H1 (cell line): ENCODE measurements at regions not wholly inside any gene's neighbourhood (a gene's known extent, or its start where the extent isn't known, plus 50 kb on each side); places are given as distances from the start of the nearest gene placed in this dataset.
A peak's percentile ranks its signal among the peaks of the same experiment; 100 is the strongest.

Source experiments
- CTCF ChIA-PET: fragments of 300-600 bp; sonication (Branson Sonifier 250); formaldehyde crosslinking; loops from one replicate; lab custom pipeline; 2021; ENCODE audit not compliant: partially characterized antibody; lab: Charles Lee
- POLR2A ChIA-PET: fragments of 300-600 bp; sonication (Branson Sonifier 250); formaldehyde crosslinking; loops from one replicate; lab custom pipeline; 2021; ENCODE audit warnings: inconsistent platforms; ENCODE audit not compliant: partially characterized antibody; lab: Charles Lee
- DNase-seq, 2 experiments: peaks; one replicate each; pipeline versions ENCODE4 v3.0.0 to v3.0.0-alpha.2; 2010 to 2022; ENCODE audit warnings: low spot score in 2 of 2, low read depth in 1 of 2, mixed read lengths in 1 of 2
- FAIRE-seq: peaks from 2 replicates; lab custom pipeline; 2011; peaks lifted over from hg19 to GRCh38; lab: Jason Lieb, UNC
- H2AFZ ChIP-seq: 2 replicates; pipeline ENCODE4 v1.8.1; 2012; ENCODE audit warnings: low read length, inconsistent platforms
- H2AK5ac ChIP-seq: 2 replicates; pipeline ENCODE4 v1.6.1; 2013; ENCODE audit warnings: low read depth, low read length
- H2BK120ac ChIP-seq: replicated peaks from 2 replicates; pipeline ENCODE3; 2013; ENCODE audit warnings: low read depth, low read length, inconsistent platforms
- H2BK12ac ChIP-seq: 2 replicates; pipeline ENCODE4 v1.6.1; 2013; ENCODE audit warnings: low read depth, low read length
- H2BK15ac ChIP-seq: 2 replicates; pipeline ENCODE4 v1.6.1; 2013; ENCODE audit warnings: low read length
- H2BK20ac ChIP-seq: 2 replicates; pipeline ENCODE4 v1.6.1; 2013; ENCODE audit warnings: low read length
- H2BK5ac ChIP-seq: 2 replicates; pipeline ENCODE4 v1.6.1; 2013; ENCODE audit warnings: low read depth, low read length
- H3K14ac ChIP-seq: 2 replicates; pipeline ENCODE4 v1.6.1; 2013; ENCODE audit warnings: inconsistent platforms; ENCODE audit not compliant: insufficient read length
- H3K18ac ChIP-seq: 2 replicates; pipeline ENCODE4 v1.6.1; 2013; ENCODE audit warnings: low read length; ENCODE audit errors: extremely low read depth
- H3K23ac ChIP-seq: 2 replicates; pipeline ENCODE4 v1.6.1; 2013; ENCODE audit warnings: inconsistent platforms; ENCODE audit not compliant: insufficient read length
- H3K23me2 ChIP-seq: 2 replicates; pipeline ENCODE4 v1.6.1; 2013; ENCODE audit warnings: low read depth, low read length
- H3K27ac ChIP-seq: 2 replicates; pipeline ENCODE4 v1.6.1; 2011; ENCODE audit warnings: low read depth, low read length, inconsistent platforms
- H3K27me3 ChIP-seq, 4 experiments: replicated peaks in 1 of 4; 1 replicate in 1 of 4; 2 replicates in 3 of 4; pipeline versions ENCODE4 v1.6.1 to v1.8.1; 2011 to 2013; ENCODE audit warnings: low read length in 3 of 4, mild to moderate bottlenecking in 3 of 4, inconsistent platforms in 2 of 4, mixed read lengths in 2 of 4, moderate library complexity in 1 of 4; ENCODE audit not compliant: control insufficient read depth in 3 of 4, insufficient read depth in 3 of 4; ENCODE audit errors: extremely low read depth in 1 of 4
- H3K36me3 ChIP-seq, 4 experiments: 2 replicates each; pipeline versions ENCODE4 v1.6.1 to v1.8.1; 2011 to 2013; ENCODE audit warnings: mild to moderate bottlenecking in 4 of 4, low read length in 3 of 4, moderate library complexity in 2 of 4, control low read depth in 1 of 4, inconsistent platforms in 1 of 4; ENCODE audit not compliant: insufficient read depth in 4 of 4, control insufficient read depth in 2 of 4
- H3K4ac ChIP-seq: replicated peaks from 2 replicates; pipeline ENCODE3; 2013; ENCODE audit warnings: low read length, low read depth, mixed read lengths, inconsistent platforms; ENCODE audit not compliant: insufficient read length
- H3K4me1 ChIP-seq, 4 experiments: replicated peaks in 1 of 4; 1 replicate in 1 of 4; 2 replicates in 3 of 4; pipeline versions ENCODE4 v1.6.1 to v1.8.1; 2011 to 2013; ENCODE audit warnings: low read length in 3 of 4, inconsistent platforms in 2 of 4, mixed read lengths in 1 of 4; ENCODE audit not compliant: insufficient read depth in 4 of 4, control insufficient read depth in 3 of 4
- H3K4me2 ChIP-seq, 2 experiments: 2 replicates each; pipeline versions ENCODE4 v1.6.1 to v1.8.1; 2011 to 2013; ENCODE audit warnings: low read depth in 2 of 2, low read length in 2 of 2, control low read depth in 1 of 2, inconsistent platforms in 1 of 2, mild to moderate bottlenecking in 1 of 2; ENCODE audit not compliant: insufficient read depth in 1 of 2
- H3K4me3 ChIP-seq, 4 experiments: fragments of 200-600, 300-600 bp in 1 of 4; sonication (generic), shearing (Covaris generic), sonication (Bioruptor Twin) in 1 of 4; 2 replicates each; pipeline versions ENCODE4 v1.5.1 to v1.8.1; 2011 to 2016; ENCODE audit warnings: low read length in 4 of 4, low read depth in 3 of 4, control low read depth in 2 of 4, inconsistent platforms in 2 of 4, mild to moderate bottlenecking in 2 of 4, mixed read lengths in 1 of 4, moderate library complexity in 1 of 4; ENCODE audit not compliant: insufficient read depth in 2 of 4; ENCODE audit errors: extremely low read depth in 1 of 4
- H3K56ac ChIP-seq: replicated peaks from 2 replicates; pipeline ENCODE3; 2013; ENCODE audit warnings: low read depth, mild to moderate bottlenecking, mixed read lengths, low read length, inconsistent platforms; ENCODE audit not compliant: insufficient read length
- H3K79me1 ChIP-seq: 2 replicates; pipeline ENCODE4 v1.6.1; 2013; ENCODE audit warnings: low read depth, low read length, control low read depth
- H3K79me2 ChIP-seq, 2 experiments: 2 replicates each; pipeline versions ENCODE4 v1.6.1 to v1.8.1; 2012 to 2013; ENCODE audit warnings: low read length in 2 of 2, mild to moderate bottlenecking in 2 of 2, inconsistent platforms in 1 of 2; ENCODE audit not compliant: insufficient read depth in 2 of 2, control insufficient read depth in 1 of 2
- H3K9ac ChIP-seq, 4 experiments: replicated peaks in 1 of 4; 1 replicate in 1 of 4; 2 replicates in 3 of 4; pipeline versions ENCODE4 v1.6.1 to v1.8.1; 2011 to 2013; ENCODE audit warnings: low read depth in 3 of 4, low read length in 3 of 4, control low read depth in 2 of 4, mild to moderate bottlenecking in 2 of 4, moderate library complexity in 2 of 4, inconsistent platforms in 1 of 4; ENCODE audit errors: extremely low read depth in 1 of 4
- H3K9me3 ChIP-seq, 2 experiments: 2 replicates each; pipeline versions ENCODE4 v1.6.1 to v1.8.1; 2012 to 2013; ENCODE audit warnings: mild to moderate bottlenecking in 2 of 2, moderate library complexity in 2 of 2, control low read depth in 1 of 2, inconsistent platforms in 1 of 2, low read depth in 1 of 2, low read length in 1 of 2, mixed read lengths in 1 of 2; ENCODE audit not compliant: insufficient read depth in 2 of 2
- H4K20me1 ChIP-seq, 2 experiments: replicated peaks in 1 of 2; 2 replicates each; pipeline versions ENCODE3 to v1.8.1; 2011 to 2013; ENCODE audit warnings: inconsistent platforms in 2 of 2, low read length in 2 of 2, mild to moderate bottlenecking in 1 of 2; ENCODE audit not compliant: insufficient read depth in 2 of 2, control insufficient read depth in 1 of 2
- H4K5ac ChIP-seq: 2 replicates; pipeline ENCODE4 v1.6.1; 2013; ENCODE audit warnings: low read length, low read depth, mixed read lengths, inconsistent platforms; ENCODE audit not compliant: insufficient read length
- H4K8ac ChIP-seq: 2 replicates; pipeline ENCODE4 v1.8.0; 2013; ENCODE audit warnings: mild to moderate bottlenecking, moderate library complexity, low read length, inconsistent platforms; ENCODE audit not compliant: insufficient read depth; ENCODE audit errors: extremely low read depth
- H4K91ac ChIP-seq: replicated peaks from 2 replicates; pipeline ENCODE3; 2013; ENCODE audit warnings: low read length, mixed read lengths, inconsistent platforms; ENCODE audit not compliant: insufficient read length
- CTCF ChIP-seq, 3 experiments: IDR thresholded peaks; 1 replicate in 2 of 3; 2 replicates in 1 of 3; pipeline versions ENCODE4 v1.5.1 to v1.6.1; 2011; ENCODE audit warnings: low read length in 3 of 3, mild to moderate bottlenecking in 3 of 3, inconsistent platforms in 2 of 3, low read depth in 1 of 3, moderate library complexity in 1 of 3; ENCODE audit not compliant: insufficient read depth in 1 of 3; ENCODE audit errors: control extremely low read depth in 1 of 3
- EP300 ChIP-seq, 2 experiments: IDR thresholded peaks; 1 replicate in 1 of 2; 2 replicates in 1 of 2; pipeline ENCODE4 v1.6.1; 2011 to 2012; ENCODE audit warnings: low read depth in 2 of 2, low read length in 2 of 2, mild to moderate bottlenecking in 2 of 2, borderline replicate concordance in 1 of 2, inconsistent platforms in 1 of 2, moderate library complexity in 1 of 2
- GABPA ChIP-seq: IDR thresholded peaks from 2 replicates; pipeline ENCODE4 v1.6.1; 2011; ENCODE audit warnings: mild to moderate bottlenecking, low read length, moderate library complexity, borderline replicate concordance; ENCODE audit not compliant: insufficient read depth
- NRF1 ChIP-seq: IDR thresholded peaks from 2 replicates; pipeline ENCODE4 v1.6.1; 2011; ENCODE audit warnings: mild to moderate bottlenecking, low read depth, low read length, improper control_type of control experiment
- PHF8 ChIP-seq: fragments of 200-600 bp; sonication (generic); conservative IDR thresholded peaks from 2 replicates; pipeline ENCODE4 v1.7.1; 2012; ENCODE audit warnings: low read depth, mild to moderate bottlenecking, inconsistent platforms, low read length, moderate library complexity
- POU5F1 ChIP-seq: IDR thresholded peaks from 2 replicates; pipeline ENCODE4 v1.6.1; 2011; ENCODE audit warnings: low read depth, mild to moderate bottlenecking, low read length, moderate library complexity
- RBBP5 ChIP-seq: IDR thresholded peaks from 2 replicates; pipeline ENCODE4 v1.7.1; 2012; ENCODE audit warnings: low read depth, mild to moderate bottlenecking, inconsistent platforms, low read length, moderate library complexity, borderline replicate concordance
- RFX5 ChIP-seq: IDR thresholded peaks from 2 replicates; pipeline ENCODE4 v1.6.1; 2011; ENCODE audit warnings: low read depth, low read length, improper control_type of control experiment, borderline replicate concordance
- SP2 ChIP-seq: IDR thresholded peaks from 2 replicates; pipeline ENCODE4 v1.6.1; 2012; ENCODE audit warnings: mild to moderate bottlenecking, low read length, inconsistent platforms
- SP4 ChIP-seq: IDR thresholded peaks from 2 replicates; pipeline ENCODE4 v1.6.1; 2012; ENCODE audit warnings: low read length, inconsistent platforms
- TAF7 ChIP-seq: optimal IDR thresholded peaks from 2 replicates; pipeline ENCODE3; 2011; ENCODE audit warnings: low read depth, mild to moderate bottlenecking, inconsistent platforms, low read length, moderate library complexity, borderline replicate concordance
- TBP ChIP-seq: IDR thresholded peaks from 2 replicates; pipeline ENCODE4 v1.6.1; 2011; ENCODE audit warnings: low read depth, low read length, improper control_type of control experiment
- WGBS, 2 experiments: shearing (Covaris generic) in 1 of 2; methylation state at CpG; one replicate each; pipeline versions ENCODE4 v1.1.6 to v1.1.7; 2013 to 2015; ENCODE audit warnings: low lambda C conversion rate in 2 of 2, mixed read lengths in 2 of 2, inconsistent platforms in 1 of 2, low coverage in 1 of 2, missing lambda C conversion rate in 1 of 2; ENCODE audit not compliant: insufficient replicate concordance in 2 of 2, insufficient coverage in 1 of 2, insufficient read length in 1 of 2; ENCODE audit errors: extremely low coverage in 1 of 2, missing lambda C conversion rate in 1 of 2; 5-methylcytosine and 5-hydroxymethylcytosine counted together

DNA sequence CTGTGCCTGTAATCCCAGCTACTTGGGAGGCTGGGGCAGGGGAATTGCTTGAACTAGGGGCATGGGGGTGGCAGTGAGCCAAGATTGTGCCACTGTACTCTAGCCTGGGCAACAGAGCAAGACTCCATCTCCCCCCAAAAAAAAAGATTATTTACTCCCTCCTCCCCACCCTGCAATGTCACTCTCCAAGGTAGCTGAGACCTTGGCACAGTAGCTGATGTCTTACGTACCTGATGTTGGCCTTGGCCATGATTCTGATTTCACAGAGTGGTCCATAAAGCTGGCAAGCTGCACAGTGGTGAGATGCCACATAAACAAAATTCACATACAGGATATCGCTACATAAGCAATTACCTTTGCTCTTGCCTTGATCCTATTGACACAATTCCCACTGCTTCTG lies 108.5 kb downstream of the CAVIN4 start:
- Histone ChIP-seq H2BK5ac (no peak overlapping the region), H3K23me2 (no peaks in the 10 kb centered on the region), H3K18ac (no peak overlapping the region), H3K79me2 (no peaks in the 10 kb centered on the region), H2AK5ac (no peak overlapping the region), H3K4me3 (no peak overlapping the region), H4K91ac (peak overlapping the region; percentile 42), H2BK15ac (no peak overlapping the region), H3K27ac (no peak overlapping the region), H4K5ac (no peak overlapping the region), H2AFZ (no peak overlapping the region), H4K20me1 (no peaks in the 10 kb centered on the region), H3K9me3 (no peaks in the 10 kb centered on the region), H3K4me2 (no peak overlapping the region), H2BK20ac (no peak overlapping the region), H3K4ac (no peak overlapping the region), H3K79me1 (no peaks in the 10 kb centered on the region), H4K8ac (no peak overlapping the region), H3K27me3 (no peaks in the 10 kb centered on the region), H3K14ac (no peak overlapping the region), H2BK120ac (no peak overlapping the region), H3K4me1 (no peaks in the 10 kb centered on the region; a peak in 1 of 7 replicates), H3K56ac (no peak overlapping the region), H2BK12ac (no peak overlapping the region), H3K9ac (no peak overlapping the region), H3K36me3 (no peaks in the 10 kb centered on the region), H3K23ac (no peak overlapping the region)
- DNase-seq (no peak), FAIRE-seq (no peak)
- ChIA-PET POLR2A (no interaction called here), CTCF (interaction anchor here (0.6 to 2.2 kb wide), 5 partner anchors 14 to 1978 kb away, joined by 3 to 9 read pairs (median 3); no protein-coding TSS in a partner anchor)
- 93% methylated on average over 2 of the region's 2 CpGs; no CpG with 5 or more reads in 1 of the 2 experiments for WGBS, 2 experiments
- TF ChIP-seq EP300 (IDR thresholded peaks at IDR 0.05; ENCODE audit: borderline replicate concordance in 1 of 2, low read depth in 2 of 2, low read length in 2 of 2) (no peak), NRF1 (no peak), POU5F1 (no peak), TBP (no peak), SP2 (no peak), RFX5 (no peak), CTCF (IDR thresholded peaks at IDR 0.05; ENCODE audit: control extremely low read depth in 1 of 3, insufficient read depth in 1 of 3, low read depth in 1 of 3, low read length in 3 of 3) (no peak), PHF8 (no peak), RBBP5 (no peak), TAF7 (no peak), SP4 (no peak), GABPA (no peak)
